HT1080 (cell line): ENCODE measurements at regions not wholly inside any gene's neighbourhood (a gene's known extent, or its start where the extent isn't known, plus 50 kb on each side); places are given as distances from the start of the nearest gene placed in this dataset.

Experiments used
- DNase-seq: peaks from one replicate; pipeline ENCODE4 v3.0.0-alpha.2; 2015; ENCODE audit warnings: low read depth

- DNase-seq = no peak
These were observed 590.2 kb downstream of the VRK1 start for GRCh38 chr14:97387252-97387874.

GRCh38 chr14:97388408-97388807, 591.2 kb downstream of the VRK1 start:
- no peak for DNase-seq

GRCh38 chr14:97390096-97390724, 593.0 kb downstream of the VRK1 start:
- DNase-seq = no peak

- DNase-seq = no peak
These were observed 596.1 kb downstream of the VRK1 start for GRCh38 chr14:97393244-97393643.

GRCh38 chr14:97395068-97395467, 597.9 kb downstream of the VRK1 start:
- no peak for DNase-seq

GRCh38 chr14:97401714-97402113, 604.5 kb downstream of the VRK1 start:
- no peak for DNase-seq

GRCh38 chr14:97402279-97402678, 605.1 kb downstream of the VRK1 start:
- DNase-seq = no peak

- DNase-seq = no peak
These were observed 610.7 kb downstream of the VRK1 start for GRCh38 chr14:97407701-97408407.

- DNase-seq = no peak
These were observed 611.3 kb downstream of the VRK1 start for GRCh38 chr14:97408503-97408902.

- no peak for DNase-seq
These were observed 612.0 kb downstream of the VRK1 start for GRCh38 chr14:97408937-97409815.

GRCh38 chr14:97410667-97411620, 613.8 kb downstream of the VRK1 start:
- no peak for DNase-seq

- DNase-seq = no peak
These were observed 614.9 kb downstream of the VRK1 start for GRCh38 chr14:97411938-97412612.

- DNase-seq = no peak
These were observed 615.9 kb downstream of the VRK1 start for GRCh38 chr14:97413022-97413539.

- DNase-seq = no peak
These were observed 617.0 kb downstream of the VRK1 start for GRCh38 chr14:97413966-97414717.

GRCh38 chr14:97414718-97415098, 617.5 kb downstream of the VRK1 start:
- no peak for DNase-seq

- no peak for DNase-seq
These were observed 618.7 kb downstream of the VRK1 start for GRCh38 chr14:97415907-97416306.

- no peak for DNase-seq
These were observed 619.4 kb downstream of the VRK1 start for GRCh38 chr14:97416550-97416949.

- no peak for DNase-seq
These were observed 620.1 kb downstream of the VRK1 start for GRCh38 chr14:97417331-97417730.

GRCh38 chr14:97420211-97420610, 623.0 kb downstream of the VRK1 start:
- no peak for DNase-seq
